HG03457 (cell line): ENCODE measurements at regions not wholly inside any gene's neighbourhood (a gene's known extent, or its start where the extent isn't known, plus 50 kb on each side); places are given as distances from the start of the nearest gene placed in this dataset.
A peak's percentile ranks its signal among the peaks of the same experiment; 100 is the strongest.
"Not testable (repeated sequence)": the region's sequence is repeated elsewhere in the genome, so short reads cannot be mapped to it uniquely, and the experiment has no call there.

Source experiments
- ATAC-seq: cut with Tn5 transposase; IDR thresholded peaks from one replicate; pipeline ENCODE4 v1.9.1; 2021; ENCODE audit warnings: moderate number of reproducible peaks; ENCODE audit not compliant: unreplicated experiment

DNA sequence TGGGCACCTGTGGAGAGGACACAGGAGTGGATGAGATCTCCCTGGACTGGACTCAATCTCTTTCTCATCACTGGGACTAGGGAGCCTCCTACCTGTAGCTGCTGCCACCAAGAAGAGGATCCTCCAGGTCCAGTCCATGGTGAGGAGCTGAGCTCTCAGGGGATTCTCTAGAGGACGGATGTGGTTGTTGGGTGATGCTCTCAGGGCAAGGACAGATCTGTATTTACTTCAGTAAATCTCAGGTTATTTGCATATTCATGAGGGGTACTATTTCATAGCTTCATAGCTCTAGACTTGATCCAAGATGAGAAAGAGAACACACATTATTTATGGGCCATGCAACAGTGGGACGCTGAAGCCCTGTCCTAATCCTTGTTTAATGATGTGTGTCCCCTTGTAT is 159.4 kb downstream of the POTEB start:
- peak; percentile 69 for ATAC-seq

DNA sequence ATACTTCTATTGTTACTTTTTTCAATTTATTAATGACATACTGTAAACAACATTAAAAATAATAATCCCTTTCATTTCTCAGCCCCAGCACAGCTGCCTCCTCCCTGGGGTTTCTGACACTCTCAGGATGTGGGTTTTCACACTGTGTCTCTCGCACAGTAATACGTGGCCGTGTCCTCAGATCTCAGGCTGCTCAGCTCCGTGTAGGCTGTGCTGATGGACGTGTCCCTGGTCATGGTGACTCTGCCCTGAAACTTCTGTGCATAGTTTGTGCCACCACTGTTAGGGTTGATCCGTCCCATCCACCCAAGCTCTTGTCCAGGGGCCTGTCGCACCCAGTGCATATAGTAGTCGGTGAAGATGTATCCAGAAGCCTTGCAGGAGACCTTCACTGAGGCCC is 159.9 kb downstream of the POTEB start:
- ATAC-seq: not testable (repeated sequence)

DNA sequence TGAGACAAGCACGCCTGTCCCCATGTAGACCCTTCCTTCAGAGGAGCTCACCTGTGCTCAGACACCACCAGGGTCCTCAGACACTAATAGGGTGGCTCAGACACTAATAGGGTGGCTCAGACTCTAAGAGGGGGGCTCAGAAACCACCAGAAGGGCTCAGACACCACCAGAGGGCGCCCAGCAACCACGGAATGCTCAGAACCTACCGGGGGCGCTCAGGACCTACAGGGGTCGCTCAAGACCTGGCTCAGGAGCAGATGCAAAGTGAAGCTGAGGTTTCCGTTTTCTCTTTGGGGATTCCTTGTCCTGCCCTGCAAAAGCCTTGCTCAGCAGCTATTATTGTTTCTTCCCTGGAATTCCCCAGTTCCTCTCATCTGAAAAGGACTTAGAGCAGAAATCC is 172.1 kb downstream of the POTEB start:
- peak; percentile 65 for ATAC-seq

- ATAC-seq: not testable (repeated sequence)
These were observed 178.9 kb downstream of the POTEB start for GRCh38 chr15:21698620-21699019.

DNA sequence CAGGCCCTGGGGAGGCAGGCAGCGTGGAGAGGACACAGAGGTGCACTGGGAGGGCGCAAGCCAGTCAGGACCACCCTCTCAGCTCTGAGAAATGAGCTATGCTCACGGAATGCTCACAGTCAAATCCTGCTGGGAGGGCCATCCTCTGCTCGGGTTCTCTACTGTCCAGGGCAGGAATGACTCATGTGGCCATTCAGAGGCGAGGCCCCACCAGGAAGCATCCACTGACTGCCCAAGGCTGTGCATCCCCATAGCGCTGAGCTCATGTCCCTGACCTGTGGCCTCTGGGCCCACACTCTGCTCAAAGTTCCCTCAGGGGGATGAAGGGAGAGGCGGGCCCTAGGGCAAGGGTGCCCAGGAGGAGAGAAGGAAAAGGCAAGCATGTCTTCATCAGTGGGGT is 182.4 kb downstream of the POTEB start:
- ATAC-seq: not testable (repeated sequence)

- not testable (repeated sequence) for ATAC-seq
These were observed 184.9 kb downstream of the POTEB start for GRCh38 chr15:21692471-21693102.

- ATAC-seq: not testable (repeated sequence)
These were observed 216.6 kb upstream of the POTEB3 start for GRCh38 chr15:21656798-21657397.

GRCh38 chr15:21656114-21656746 is 215.9 kb upstream of the POTEB3 start:
- ATAC-seq: not testable (repeated sequence)

DNA sequence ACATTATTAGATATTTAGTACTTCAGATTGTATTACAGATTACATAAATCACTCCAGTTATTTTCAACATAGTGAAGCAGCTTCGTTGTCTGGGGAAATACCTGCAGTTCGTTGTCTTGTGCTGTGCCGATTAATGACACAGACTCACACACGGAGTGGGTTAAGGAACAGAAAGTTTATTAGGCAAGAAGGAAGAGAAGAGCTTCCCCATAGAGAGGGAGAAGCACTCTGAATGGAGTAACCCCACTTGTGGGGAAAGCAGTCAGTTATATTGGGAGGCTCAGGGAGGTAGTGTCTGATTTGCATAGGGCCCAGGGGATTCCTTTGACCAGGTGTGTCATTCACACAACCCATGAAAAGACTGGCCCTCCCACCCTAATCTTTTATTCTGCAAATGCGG is 213.4 kb upstream of the POTEB3 start:
- not testable (repeated sequence) for ATAC-seq

GRCh38 chr15:21638770-21639169 is 198.5 kb upstream of the POTEB3 start:
- ATAC-seq: not testable (repeated sequence)

- ATAC-seq: not testable (repeated sequence)
These were observed 186.4 kb upstream of the POTEB3 start for GRCh38 chr15:21626694-21627093.

- ATAC-seq: not testable (repeated sequence)
These were observed 168.9 kb upstream of the POTEB3 start for GRCh38 chr15:21609223-21609622.

DNA sequence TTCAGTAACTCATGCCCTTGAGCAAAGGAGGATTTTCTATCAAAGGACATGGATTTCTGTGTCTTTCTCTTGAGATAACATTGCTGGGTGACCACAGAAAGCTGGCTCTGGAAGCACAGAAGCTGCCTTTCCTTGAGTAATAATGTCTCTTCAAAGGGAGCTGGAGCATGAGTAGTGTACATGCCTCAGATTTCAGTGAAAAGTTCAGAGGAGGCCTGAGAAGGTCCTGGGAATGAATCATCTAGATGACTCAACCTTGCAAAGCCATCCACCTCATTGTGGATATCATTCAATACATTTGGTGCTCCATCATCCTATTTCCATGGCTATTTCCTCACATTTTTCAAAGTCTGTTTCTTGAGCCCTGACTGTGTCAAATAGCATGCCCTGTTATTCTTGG is 125.1 kb upstream of the POTEB3 start:
- ATAC-seq: not testable (repeated sequence)

DNA sequence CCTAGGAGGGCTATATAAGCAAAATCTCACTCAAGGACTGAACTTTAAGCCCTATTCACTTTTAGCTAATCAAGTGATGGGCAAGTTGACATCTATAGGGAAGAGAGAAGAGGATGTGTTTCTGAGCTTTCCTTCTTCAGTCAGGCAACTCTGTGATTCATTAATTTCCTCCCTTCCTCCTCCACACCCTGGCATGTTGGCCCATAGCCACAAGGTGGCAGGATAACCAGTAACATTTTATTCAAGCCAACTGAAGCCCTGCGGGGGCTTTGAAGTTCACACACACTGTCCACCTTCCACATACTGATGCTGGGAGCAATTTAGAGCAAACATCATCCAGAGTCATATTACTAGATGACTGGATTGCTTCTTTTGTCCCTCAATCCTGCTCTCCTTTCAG is 111.5 kb upstream of the POTEB3 start:
- ATAC-seq: not testable (repeated sequence)

GRCh38 chr15:21546182-21546903 is 106.0 kb upstream of the POTEB3 start:
- ATAC-seq: not testable (repeated sequence)

- not testable (repeated sequence) for ATAC-seq
These were observed 92.5 kb upstream of the POTEB3 start for GRCh38 chr15:21532785-21533184.

DNA sequence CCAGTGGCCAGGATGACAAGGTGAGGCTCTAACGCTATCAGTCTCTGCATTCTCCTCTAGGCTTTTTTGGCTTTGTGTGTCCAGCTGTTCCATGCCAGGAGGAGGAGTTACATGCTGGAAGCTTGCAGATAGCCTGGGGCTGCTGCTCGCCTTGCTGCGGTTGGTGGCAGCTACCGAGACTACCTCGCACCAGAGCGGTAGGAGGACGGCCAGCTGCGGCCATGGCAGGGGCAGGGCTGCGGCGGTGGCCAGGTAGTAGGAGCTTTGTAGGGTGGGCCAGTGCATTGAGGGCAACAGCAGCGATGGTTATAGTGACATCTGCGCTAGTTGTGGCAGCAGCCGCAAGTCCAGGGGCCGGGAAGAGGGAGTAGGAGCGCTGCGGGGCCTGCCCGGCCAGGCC is 75.9 kb upstream of the POTEB3 start:
- ATAC-seq: not testable (repeated sequence)

DNA sequence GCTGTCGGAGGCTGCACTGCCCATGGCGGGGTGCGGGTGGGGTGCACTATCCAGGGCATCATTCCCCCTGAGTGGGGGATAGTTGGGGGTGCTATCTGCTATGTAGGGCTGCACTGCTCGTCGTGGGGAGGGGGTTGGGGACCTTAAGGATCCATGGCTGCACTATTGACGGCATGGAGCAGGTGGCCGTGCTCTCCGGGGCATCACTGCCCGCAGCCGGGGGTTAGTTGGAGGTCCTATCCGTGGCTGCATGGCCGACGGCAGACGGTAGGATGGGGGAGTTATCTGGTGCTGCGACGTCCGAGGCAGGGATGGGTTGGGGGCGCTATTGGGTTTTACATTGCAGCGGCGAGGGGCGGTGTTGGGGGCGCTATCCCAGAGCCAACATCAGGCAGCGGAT is 75.0 kb upstream of the POTEB3 start:
- not testable (repeated sequence) for ATAC-seq

GRCh38 chr15:21503021-21503420 is 62.7 kb upstream of the POTEB3 start:
- not testable (repeated sequence) for ATAC-seq
